Neural cell (in vitro differentiated cells): ENCODE measurements at regions not wholly inside any gene's neighbourhood (a gene's known extent, or its start where the extent isn't known, plus 50 kb on each side); places are given as distances from the start of the nearest gene placed in this dataset.

Source experiments
- EP300 ChIP-seq: fragments of 450-650 bp; conservative IDR thresholded peaks from 2 replicates; pipeline ENCODE4 v1.6.1; 2014; ENCODE audit warnings: antibody characterized with exemption, mild to moderate bottlenecking, moderate library complexity; ENCODE audit not compliant: poor library complexity, severe bottlenecking
- EZH2 ChIP-seq: fragments of 200-600, 300-800 bp; shearing (Covaris generic), sonication (generic); IDR thresholded peaks from 2 replicates; pipeline ENCODE4 v1.6.1; 2014; ENCODE audit warnings: antibody characterized with exemption, low read length, borderline replicate concordance, mild to moderate bottlenecking; ENCODE audit not compliant: insufficient read depth, poor library complexity, severe bottlenecking
- MXI1 ChIP-seq: fragments of 450-650 bp; conservative IDR thresholded peaks from 2 replicates; pipeline ENCODE4 v1.6.1; 2014; ENCODE audit warnings: antibody characterized with exemption, mild to moderate bottlenecking; ENCODE audit not compliant: poor library complexity, severe bottlenecking
- POLR2AphosphoS5 ChIP-seq: IDR thresholded peaks from 2 replicates; pipeline ENCODE4 v1.6.1; 2012
- RAD21 ChIP-seq: fragments of 450-650 bp; conservative IDR thresholded peaks from 2 replicates; pipeline ENCODE4 v1.6.1; 2014; ENCODE audit warnings: antibody characterized with exemption, mild to moderate bottlenecking, moderate library complexity
- SMC3 ChIP-seq: fragments of 450-650 bp; conservative IDR thresholded peaks from 2 replicates; pipeline ENCODE4 v1.6.1; 2014; ENCODE audit warnings: antibody characterized with exemption, mild to moderate bottlenecking, moderate library complexity; ENCODE audit not compliant: poor library complexity
- TF ChIP-seq, protein P1 (sequence below): fragments of 450-650 bp; IDR thresholded peaks from 2 replicates; pipeline ENCODE4 v1.5.1; 2014; ENCODE audit warnings: antibody characterized with exemption, mild to moderate bottlenecking, moderate library complexity; ENCODE audit not compliant: poor library complexity, severe bottlenecking
- TF ChIP-seq, protein P2 (sequence below): IDR thresholded peaks from 2 replicates; pipeline ENCODE4 v1.6.1; 2012; ENCODE audit warnings: borderline replicate concordance

DNA sequence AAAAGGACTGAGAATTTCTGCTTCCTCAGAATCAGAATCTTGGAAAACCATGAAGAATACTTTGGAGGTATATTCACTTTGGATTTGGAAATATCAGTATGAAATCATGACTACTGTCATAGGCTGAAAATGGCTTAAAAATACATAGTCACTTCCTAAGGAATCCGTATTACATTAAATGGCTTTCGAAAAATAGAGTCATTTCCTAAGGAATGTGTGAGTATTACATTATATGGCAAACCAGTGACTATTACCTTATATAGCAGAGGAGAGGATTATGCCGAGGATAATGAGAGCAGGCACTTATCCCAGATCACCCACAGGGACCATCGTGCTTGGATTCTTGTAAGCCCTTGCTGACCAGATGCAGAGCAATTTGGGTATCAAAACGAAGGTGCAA lies 1471.8 kb downstream of the EFNB2 start:
- TF ChIP-seq, protein P1, sequence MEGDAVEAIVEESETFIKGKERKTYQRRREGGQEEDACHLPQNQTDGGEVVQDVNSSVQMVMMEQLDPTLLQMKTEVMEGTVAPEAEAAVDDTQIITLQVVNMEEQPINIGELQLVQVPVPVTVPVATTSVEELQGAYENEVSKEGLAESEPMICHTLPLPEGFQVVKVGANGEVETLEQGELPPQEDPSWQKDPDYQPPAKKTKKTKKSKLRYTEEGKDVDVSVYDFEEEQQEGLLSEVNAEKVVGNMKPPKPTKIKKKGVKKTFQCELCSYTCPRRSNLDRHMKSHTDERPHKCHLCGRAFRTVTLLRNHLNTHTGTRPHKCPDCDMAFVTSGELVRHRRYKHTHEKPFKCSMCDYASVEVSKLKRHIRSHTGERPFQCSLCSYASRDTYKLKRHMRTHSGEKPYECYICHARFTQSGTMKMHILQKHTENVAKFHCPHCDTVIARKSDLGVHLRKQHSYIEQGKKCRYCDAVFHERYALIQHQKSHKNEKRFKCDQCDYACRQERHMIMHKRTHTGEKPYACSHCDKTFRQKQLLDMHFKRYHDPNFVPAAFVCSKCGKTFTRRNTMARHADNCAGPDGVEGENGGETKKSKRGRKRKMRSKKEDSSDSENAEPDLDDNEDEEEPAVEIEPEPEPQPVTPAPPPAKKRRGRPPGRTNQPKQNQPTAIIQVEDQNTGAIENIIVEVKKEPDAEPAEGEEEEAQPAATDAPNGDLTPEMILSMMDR, result no peak
- no peak for TF ChIP-seq EZH2
- TF ChIP-seq RAD21, result no peak
- no peak for TF ChIP-seq POLR2AphosphoS5
- no peak for TF ChIP-seq EP300
- no peak for TF ChIP-seq SMC3
- no peak for TF ChIP-seq MXI1
- TF ChIP-seq, protein P2, sequence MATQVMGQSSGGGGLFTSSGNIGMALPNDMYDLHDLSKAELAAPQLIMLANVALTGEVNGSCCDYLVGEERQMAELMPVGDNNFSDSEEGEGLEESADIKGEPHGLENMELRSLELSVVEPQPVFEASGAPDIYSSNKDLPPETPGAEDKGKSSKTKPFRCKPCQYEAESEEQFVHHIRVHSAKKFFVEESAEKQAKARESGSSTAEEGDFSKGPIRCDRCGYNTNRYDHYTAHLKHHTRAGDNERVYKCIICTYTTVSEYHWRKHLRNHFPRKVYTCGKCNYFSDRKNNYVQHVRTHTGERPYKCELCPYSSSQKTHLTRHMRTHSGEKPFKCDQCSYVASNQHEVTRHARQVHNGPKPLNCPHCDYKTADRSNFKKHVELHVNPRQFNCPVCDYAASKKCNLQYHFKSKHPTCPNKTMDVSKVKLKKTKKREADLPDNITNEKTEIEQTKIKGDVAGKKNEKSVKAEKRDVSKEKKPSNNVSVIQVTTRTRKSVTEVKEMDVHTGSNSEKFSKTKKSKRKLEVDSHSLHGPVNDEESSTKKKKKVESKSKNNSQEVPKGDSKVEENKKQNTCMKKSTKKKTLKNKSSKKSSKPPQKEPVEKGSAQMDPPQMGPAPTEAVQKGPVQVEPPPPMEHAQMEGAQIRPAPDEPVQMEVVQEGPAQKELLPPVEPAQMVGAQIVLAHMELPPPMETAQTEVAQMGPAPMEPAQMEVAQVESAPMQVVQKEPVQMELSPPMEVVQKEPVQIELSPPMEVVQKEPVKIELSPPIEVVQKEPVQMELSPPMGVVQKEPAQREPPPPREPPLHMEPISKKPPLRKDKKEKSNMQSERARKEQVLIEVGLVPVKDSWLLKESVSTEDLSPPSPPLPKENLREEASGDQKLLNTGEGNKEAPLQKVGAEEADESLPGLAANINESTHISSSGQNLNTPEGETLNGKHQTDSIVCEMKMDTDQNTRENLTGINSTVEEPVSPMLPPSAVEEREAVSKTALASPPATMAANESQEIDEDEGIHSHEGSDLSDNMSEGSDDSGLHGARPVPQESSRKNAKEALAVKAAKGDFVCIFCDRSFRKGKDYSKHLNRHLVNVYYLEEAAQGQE, result no peak
